ENCODE measurements at regions not wholly inside any gene's neighbourhood (a gene's known extent, or its start where the extent isn't known, plus 50 kb on each side); places are given as distances from the start of the nearest gene placed in this dataset.

GRCh38 chr12:75953312-75953906 lies 78.2 kb downstream of the PHLDA1 start:
- H3K27me3 ChIP-seq (ENCODE audit: insufficient read depth, low read length), result no peaks in the 10 kb centered on the region
- intact Hi-C loops (cut with micrococcal nuclease), result no loop called here
- H3K36me3 Mint-ChIP-seq, result no peaks in the 10 kb centered on the region
- peaks cover 0 to under 1% (median 0%) of the 10 kb centered on the region in 4 donors for H3K4me1 Mint-ChIP-seq
- no peaks in the 10 kb centered on the region for H3K36me3 ChIP-seq (ENCODE audit: insufficient read depth, low read length)
- DNase-seq, result no peak
- no peaks in the 10 kb centered on the region for H3K9me3 ChIP-seq (ENCODE audit: control insufficient read depth in 1 of 2, low read length in 2 of 2)
- ChIA-PET CTCF (ENCODE audit: partially characterized antibody) (no interaction called here), POLR2A (ENCODE audit: partially characterized antibody) (no interaction called here)
- no peaks in the 10 kb centered on the region for H3K27me3 Mint-ChIP-seq
- H3K9me3 Mint-ChIP-seq, result no peaks in the 10 kb centered on the region
- H3K27ac ChIP-seq (ENCODE audit: low read depth, low read length), result no peak overlapping the region
- no peak overlapping the region for H3K4me3 Mint-ChIP-seq
- H3K4me1 ChIP-seq (ENCODE audit: insufficient read depth, low read length), result no peaks in the 10 kb centered on the region
- H3K27ac Mint-ChIP-seq, result peak overlapping the region in 1 of 7 donors; percentile 39
- H3K4me3 ChIP-seq (ENCODE audit: low read length in 2 of 2), result no peak overlapping the region

GRCh38 chr12:75951399-75952278 lies 79.9 kb downstream of the PHLDA1 start:
- H3K27ac ChIP-seq (ENCODE audit: low read depth, low read length), result no peak overlapping the region
- H3K36me3 ChIP-seq (ENCODE audit: insufficient read depth, low read length), result no peaks in the 10 kb centered on the region
- no peaks in the 10 kb centered on the region for H3K9me3 ChIP-seq (ENCODE audit: control insufficient read depth in 1 of 2, low read length in 2 of 2)
- H3K4me1 ChIP-seq (ENCODE audit: insufficient read depth, low read length), result no peaks in the 10 kb centered on the region
- Mint-ChIP-seq H3K27me3 (no peaks in the 10 kb centered on the region), H3K27ac (no peak overlapping the region), H3K9me3 (no peaks in the 10 kb centered on the region), H3K36me3 (no peaks in the 10 kb centered on the region), H3K4me3 (no peak overlapping the region), H3K4me1 (no peaks in the 10 kb centered on the region)
- no peak overlapping the region for H3K4me3 ChIP-seq (ENCODE audit: low read length in 2 of 2)
- ChIA-PET CTCF (ENCODE audit: partially characterized antibody) (interaction anchor here (0.9 kb wide), 1 partner anchor 10 kb away, joined by 3 read pairs; no protein-coding TSS in a partner anchor), POLR2A (ENCODE audit: partially characterized antibody) (no interaction called here)
- DNase-seq, result no peak
- H3K27me3 ChIP-seq (ENCODE audit: insufficient read depth, low read length), result no peaks in the 10 kb centered on the region
- intact Hi-C loops (cut with micrococcal nuclease), result no loop called here

DNA sequence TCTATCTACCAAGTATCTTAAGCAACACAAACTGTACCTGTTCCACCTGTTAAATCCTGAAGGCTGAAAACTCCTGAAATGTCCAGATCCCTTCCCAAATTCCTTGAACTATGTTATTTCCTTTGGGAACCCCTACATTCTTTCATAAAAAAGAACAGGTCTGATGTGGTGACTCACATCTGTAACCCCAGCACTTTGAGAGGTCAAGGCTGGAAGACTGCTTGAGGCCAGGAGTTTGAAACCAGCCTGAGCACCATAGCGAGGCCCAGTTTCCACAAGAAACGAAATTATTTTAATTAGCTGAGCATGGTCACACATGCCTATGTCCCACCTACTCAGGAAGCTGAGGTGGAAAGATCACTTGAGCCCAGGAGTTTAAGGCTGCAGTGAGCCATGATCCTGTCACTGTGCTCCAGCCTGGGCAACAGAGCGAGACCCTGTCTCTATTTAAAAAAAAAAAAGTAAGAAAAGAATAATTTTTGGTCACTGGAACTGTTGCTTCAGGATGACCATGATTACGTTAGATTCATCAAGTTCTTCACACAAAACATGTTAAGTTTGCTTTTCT lies 84.3 kb downstream of the PHLDA1 start:
- Histone ChIP-seq H3K4me3 (ENCODE audit: low read length in 2 of 2) (no peak overlapping the region), H3K36me3 (ENCODE audit: insufficient read depth, low read length) (no peaks in the 10 kb centered on the region), H3K9me3 (ENCODE audit: control insufficient read depth in 1 of 2, low read length in 2 of 2) (no peaks in the 10 kb centered on the region), H3K27ac (ENCODE audit: low read depth, low read length) (no peak overlapping the region), H3K27me3 (ENCODE audit: insufficient read depth, low read length) (no peaks in the 10 kb centered on the region), H3K4me1 (ENCODE audit: insufficient read depth, low read length) (peaks cover 20% of the 10 kb centered on the region)
- DNase-seq, result no peak
- H3K27me3 Mint-ChIP-seq, result no peaks in the 10 kb centered on the region
- no peak overlapping the region for H3K4me3 Mint-ChIP-seq
- ChIA-PET CTCF (ENCODE audit: partially characterized antibody) (no interaction called here), POLR2A (ENCODE audit: partially characterized antibody) (no interaction called here)
- no peaks in the 10 kb centered on the region for H3K36me3 Mint-ChIP-seq
- H3K4me1 Mint-ChIP-seq, result peaks cover 14 to 21% (median 19%) of the 10 kb centered on the region in 4 donors
- no peak overlapping the region for H3K27ac Mint-ChIP-seq
- no peaks in the 10 kb centered on the region for H3K9me3 Mint-ChIP-seq
- intact Hi-C loops (cut with micrococcal nuclease), result no loop called here

DNA sequence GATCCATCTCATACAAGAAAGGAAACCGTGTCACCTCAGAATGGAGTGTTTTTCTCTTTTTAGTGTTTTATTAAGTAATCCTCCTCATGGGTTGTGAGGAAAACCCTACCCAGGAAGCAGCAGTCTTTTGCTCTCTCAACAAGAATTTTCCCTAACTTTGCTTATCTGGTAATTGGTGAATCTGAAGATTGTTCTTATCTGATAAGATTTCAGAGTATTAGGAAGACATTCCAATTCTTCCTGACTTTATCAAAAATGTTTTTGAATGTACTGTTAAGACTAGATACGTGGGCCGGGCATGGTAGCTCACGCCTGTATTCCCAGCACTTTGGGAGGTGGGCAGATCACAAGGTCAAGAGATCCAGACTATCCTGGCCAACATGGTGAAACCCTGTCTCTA lies 86.0 kb downstream of the PHLDA1 start:
- Mint-ChIP-seq H3K36me3 (no peaks in the 10 kb centered on the region), H3K27ac (peak overlapping the region in 1 of 7 donors; percentile 80), H3K4me1 (peaks cover 14 to 21% (median 19%) of the 10 kb centered on the region in 4 donors), H3K27me3 (no peaks in the 10 kb centered on the region), H3K4me3 (no peak overlapping the region), H3K9me3 (no peaks in the 10 kb centered on the region)
- Histone ChIP-seq H3K36me3 (ENCODE audit: insufficient read depth, low read length) (no peaks in the 10 kb centered on the region), H3K27ac (ENCODE audit: low read depth, low read length) (no peak overlapping the region), H3K27me3 (ENCODE audit: insufficient read depth, low read length) (no peaks in the 10 kb centered on the region), H3K9me3 (ENCODE audit: control insufficient read depth in 1 of 2, low read length in 2 of 2) (no peaks in the 10 kb centered on the region), H3K4me3 (ENCODE audit: low read length in 2 of 2) (no peak overlapping the region), H3K4me1 (ENCODE audit: insufficient read depth, low read length) (peaks cover 20% of the 10 kb centered on the region)
- ChIA-PET CTCF (ENCODE audit: partially characterized antibody) (interaction anchor here (1.3 kb wide), 1 partner anchor 32 kb away, joined by 3 read pairs; no protein-coding TSS in a partner anchor), POLR2A (ENCODE audit: partially characterized antibody) (interaction anchor here (0.9 to 2.6 kb wide), 2 partner anchors 75 to 85 kb away, joined by 3 to 28 read pairs; partner anchors contain the start of gene PHLDA1)
- no peak for DNase-seq
- intact Hi-C loops (cut with micrococcal nuclease), result no loop called here

GRCh38 chr12:75944905-75945432 lies 86.6 kb downstream of the PHLDA1 start:
- H3K36me3 ChIP-seq (ENCODE audit: insufficient read depth, low read length), result no peaks in the 10 kb centered on the region
- Mint-ChIP-seq H3K27ac (peak overlapping the region; percentile 80 to 93 (median 87)), H3K4me1 (peaks cover 14 to 21% (median 19%) of the 10 kb centered on the region in 4 donors), H3K27me3 (no peaks in the 10 kb centered on the region), H3K9me3 (no peaks in the 10 kb centered on the region), H3K36me3 (no peaks in the 10 kb centered on the region), H3K4me3 (no peak overlapping the region)
- peak overlapping the region; percentile 22 for H3K27ac ChIP-seq (ENCODE audit: low read depth, low read length)
- ChIA-PET CTCF (ENCODE audit: partially characterized antibody) (interaction anchor here (1.1 to 1.3 kb wide), 2 partner anchors 32 to 85 kb away, joined by 3 read pairs; no protein-coding TSS in a partner anchor), POLR2A (ENCODE audit: partially characterized antibody) (interaction anchor here (0.9 to 2.6 kb wide), 5 partner anchors 33 to 614 kb away, joined by 3 to 28 read pairs (median 4); partner anchors contain the start of genes OSBPL8 and PHLDA1)
- H3K4me3 ChIP-seq (ENCODE audit: low read length in 2 of 2), result no peak overlapping the region
- H3K27me3 ChIP-seq (ENCODE audit: insufficient read depth, low read length), result no peaks in the 10 kb centered on the region
- H3K4me1 ChIP-seq (ENCODE audit: insufficient read depth, low read length), result peaks cover 20% of the 10 kb centered on the region
- intact Hi-C loops (cut with micrococcal nuclease), result loop anchor here (1.0 kb wide), 3 partner anchors 11 to 75 kb away; no protein-coding TSS in a partner anchor
- no peak for DNase-seq
- H3K9me3 ChIP-seq (ENCODE audit: control insufficient read depth in 1 of 2, low read length in 2 of 2), result no peaks in the 10 kb centered on the region

DNA sequence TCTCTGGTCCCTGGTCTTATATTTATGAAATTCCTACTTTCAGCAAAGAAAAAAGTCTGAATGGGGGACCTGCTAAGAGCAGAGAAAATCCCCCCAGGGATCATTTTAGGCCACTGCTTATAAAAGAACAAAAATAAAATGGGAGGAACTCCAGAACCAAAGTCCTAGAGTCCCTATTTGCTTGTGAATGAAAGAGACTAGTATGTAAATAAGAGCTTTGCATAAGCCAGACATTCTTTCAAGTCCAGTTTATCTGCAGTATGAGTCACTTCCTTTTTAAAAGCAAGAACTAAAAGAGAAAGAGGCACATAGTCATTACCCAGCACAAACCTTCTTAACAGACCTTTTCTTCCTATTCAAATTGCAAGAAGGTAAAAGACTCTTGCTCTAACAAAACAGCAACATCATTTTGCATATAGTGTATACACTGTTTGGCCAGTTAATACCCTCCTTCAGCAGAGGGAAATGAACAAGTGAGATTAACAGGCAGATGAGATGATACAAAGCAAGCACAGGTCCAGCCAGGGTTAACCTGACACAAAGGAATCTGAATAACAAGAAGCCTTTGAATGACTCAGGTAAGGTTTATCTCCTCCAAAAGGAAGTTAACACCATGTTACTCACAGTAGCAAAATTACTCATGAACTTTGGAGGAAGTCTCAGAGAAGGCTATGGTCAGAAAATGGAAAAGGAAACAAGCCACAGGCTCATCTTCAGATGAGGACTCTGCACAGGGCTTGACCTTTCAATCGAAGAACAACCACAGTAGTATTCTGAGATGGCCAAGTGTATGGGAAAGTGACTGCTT lies 87.3 kb downstream of the PHLDA1 start:
- no peaks in the 10 kb centered on the region for H3K27me3 ChIP-seq (ENCODE audit: insufficient read depth, low read length)
- H3K27ac Mint-ChIP-seq, result peak overlapping the region; percentile 80 to 93 (median 87)
- peaks cover 20% of the 10 kb centered on the region for H3K4me1 ChIP-seq (ENCODE audit: insufficient read depth, low read length)
- peak overlapping the region; percentile 22 for H3K27ac ChIP-seq (ENCODE audit: low read depth, low read length)
- intact Hi-C loops (cut with micrococcal nuclease), result loop anchor here (1.0 kb wide), 3 partner anchors 10 to 76 kb away; no protein-coding TSS in a partner anchor
- H3K4me3 ChIP-seq (ENCODE audit: low read length in 2 of 2), result no peak overlapping the region
- ChIA-PET POLR2A (ENCODE audit: partially characterized antibody) (interaction anchor here (0.6 to 2.6 kb wide), 7 partner anchors 25 to 615 kb away, joined by 3 to 28 read pairs (median 3); partner anchors contain the start of genes OSBPL8 and PHLDA1), CTCF (ENCODE audit: partially characterized antibody) (interaction anchor here (1.1 to 1.2 kb wide), 2 partner anchors 86 to 87 kb away, joined by 3 read pairs; partner anchors contain the start of gene PHLDA1)
- H3K27me3 Mint-ChIP-seq, result no peaks in the 10 kb centered on the region
- no peaks in the 10 kb centered on the region for H3K9me3 Mint-ChIP-seq
- H3K36me3 ChIP-seq (ENCODE audit: insufficient read depth, low read length), result no peaks in the 10 kb centered on the region
- H3K36me3 Mint-ChIP-seq, result no peaks in the 10 kb centered on the region
- peak in 4 of 5 donors; percentile 15 to 41 (median 25) for DNase-seq
- H3K4me1 Mint-ChIP-seq, result peaks cover 14 to 21% (median 19%) of the 10 kb centered on the region in 4 donors
- peak overlapping the region in 7 of 8 donors; percentile 13 to 78 (median 41) for H3K4me3 Mint-ChIP-seq
- H3K9me3 ChIP-seq (ENCODE audit: control insufficient read depth in 1 of 2, low read length in 2 of 2), result no peaks in the 10 kb centered on the region
